ENCODE measurements at regions not wholly inside any gene's neighbourhood (a gene's known extent, or its start where the extent isn't known, plus 50 kb on each side); places are given as distances from the start of the nearest gene placed in this dataset.

DNA sequence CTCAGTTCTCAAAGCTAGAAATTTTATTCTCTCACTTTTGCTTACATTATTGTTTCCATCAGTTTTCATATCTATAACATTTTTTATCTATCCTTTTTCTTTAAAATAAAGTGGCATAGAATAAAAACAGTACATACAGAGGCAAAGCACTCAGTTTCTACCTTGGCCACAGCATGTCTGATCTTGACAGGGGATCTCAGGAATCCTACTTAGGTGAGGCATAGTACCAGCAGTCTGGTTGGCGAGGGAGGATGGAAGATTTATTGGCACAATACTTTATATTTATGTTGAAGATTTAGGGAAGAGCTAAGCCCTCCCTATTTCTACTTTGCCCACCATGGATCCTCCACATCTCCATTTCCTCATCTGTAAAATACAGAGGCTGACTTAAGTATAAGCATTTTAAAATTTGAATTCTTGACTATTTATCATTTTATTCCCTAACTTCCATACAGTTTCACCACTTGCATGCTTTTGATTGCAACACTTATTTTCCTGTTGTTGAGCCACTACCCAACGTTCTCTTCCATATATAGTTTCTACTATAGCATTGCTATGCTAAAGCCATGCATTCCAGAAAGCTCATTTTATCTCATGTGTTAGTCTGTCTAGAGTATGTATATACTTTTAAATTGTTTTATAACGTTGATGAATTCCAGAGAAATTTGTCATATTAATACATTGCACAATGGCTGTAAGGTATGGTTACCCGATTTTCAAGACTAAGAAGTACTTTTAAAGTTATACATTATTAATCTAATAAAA, 506.7 kb downstream of the KCTD12 start:
- TF ChIP-seq EZH2 (IDR thresholded peaks at IDR 0.05) (no peak), FOXP2 (optimal IDR thresholded peaks at IDR 0.05; ENCODE audit: control extremely low read depth, extremely low read length, insufficient read depth) (no peak), POLR2AphosphoS5 (IDR thresholded peaks at IDR 0.05; ENCODE audit: borderline replicate concordance, low read depth, low read length) (no peak)
